ENCODE measurements at regions not wholly inside any gene's neighbourhood (a gene's known extent, or its start where the extent isn't known, plus 50 kb on each side); places are given as distances from the start of the nearest gene placed in this dataset.

DNA sequence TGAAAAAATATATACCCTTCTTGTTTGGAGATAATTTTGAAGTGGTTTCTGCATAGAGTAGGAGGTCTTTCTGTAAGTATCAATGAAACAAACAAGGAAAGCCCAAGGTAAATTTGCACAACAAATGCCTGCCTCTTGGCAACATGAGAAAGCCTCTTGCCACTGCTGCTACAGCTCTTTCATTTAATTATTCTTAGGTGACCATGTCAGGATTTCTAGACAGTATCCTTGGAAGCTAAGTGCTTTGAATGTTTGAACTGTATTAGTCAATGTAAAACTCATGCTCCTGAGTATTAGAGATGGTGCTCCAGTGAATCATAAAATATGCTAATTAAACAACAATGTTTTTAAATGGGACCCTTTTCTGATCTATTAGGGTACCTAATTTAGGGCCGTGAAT is 81.2 kb upstream of the ITGB1 start:
- WGBS: no CpG with 5 or more reads among the region's 1 CpG
- H3K9me3 ChIP-seq (ENCODE audit: control insufficient read depth, low read length): no peaks in the 10 kb centered on the region
- no peak overlapping the region for H3K4me2 ChIP-seq (ENCODE audit: low read length, poor library complexity, severe bottlenecking)
- H3K4me1 ChIP-seq (ENCODE audit: control insufficient read depth, insufficient read depth, low read depth, low read length): peaks cover 1% of the 10 kb centered on the region
- H2AFZ ChIP-seq (ENCODE audit: low read depth, low read length): no peak overlapping the region
- no peak overlapping the region for H3K9ac ChIP-seq (ENCODE audit: low read length)
- H3K36me3 ChIP-seq (ENCODE audit: control insufficient read depth in 1 of 2, insufficient read depth in 2 of 2, low read depth in 1 of 2, low read length in 2 of 2): no peaks in the 10 kb centered on the region
- H4K91ac ChIP-seq (ENCODE audit: low read length): no peak overlapping the region
- no peak overlapping the region for H2AK5ac ChIP-seq (ENCODE audit: low read length, severe bottlenecking)
- no peak overlapping the region for H3K4me3 ChIP-seq (ENCODE audit: insufficient read depth in 1 of 2, low read depth in 1 of 2, low read length in 2 of 2)
- H3K27me3 ChIP-seq (ENCODE audit: control insufficient read depth in 1 of 2, insufficient read depth in 1 of 2, low read length in 2 of 2): no peaks in the 10 kb centered on the region
- H3K27ac ChIP-seq (ENCODE audit: low read length, poor library complexity, severe bottlenecking): no peak overlapping the region
- H2BK12ac ChIP-seq (ENCODE audit: low read length in 2 of 2): no peak overlapping the region
- H3K14ac ChIP-seq (ENCODE audit: low read length in 2 of 2): no peak overlapping the region
- H4K8ac ChIP-seq (ENCODE audit: low read length): no peak overlapping the region
- no peak overlapping the region for H3K18ac ChIP-seq (ENCODE audit: low read depth in 1 of 2, low read length in 2 of 2)
- DNase-seq: no peak
- no peak overlapping the region for H3K4ac ChIP-seq (ENCODE audit: low read depth in 1 of 2, low read length in 2 of 2)
- H2BK120ac ChIP-seq (ENCODE audit: low read depth, low read length): no peak overlapping the region
- no peak overlapping the region for H3K23ac ChIP-seq (ENCODE audit: low read length in 2 of 2)
- H2BK5ac ChIP-seq (ENCODE audit: low read depth, low read length, poor library complexity, severe bottlenecking): no peak overlapping the region
- no peaks in the 10 kb centered on the region for H3K79me1 ChIP-seq (replicated peaks; ENCODE audit: low read length, poor library complexity, severe bottlenecking)
- H2BK15ac ChIP-seq (ENCODE audit: low read depth, poor library complexity, severe bottlenecking): no peak overlapping the region

DNA sequence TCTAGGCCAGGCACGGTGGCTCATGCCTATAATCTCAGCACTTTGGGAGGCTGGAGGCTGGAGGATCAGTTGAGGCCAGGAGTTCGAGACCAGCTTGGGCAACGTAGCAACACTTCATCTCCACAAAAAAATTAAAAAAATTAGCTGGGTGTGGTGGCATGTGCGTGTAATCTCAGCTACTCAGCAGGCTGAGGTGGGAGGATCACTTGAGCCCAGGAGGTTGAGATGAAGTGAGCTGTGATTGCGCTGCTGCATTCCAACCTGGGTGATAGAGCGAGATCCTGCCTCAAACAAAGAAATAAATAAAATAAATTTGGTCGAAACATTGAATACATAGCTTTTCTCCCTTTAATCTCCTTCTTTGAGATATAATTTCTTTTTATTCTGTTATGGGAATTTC is 80.6 kb upstream of the ITGB1 start:
- H3K27ac ChIP-seq (ENCODE audit: low read length, poor library complexity, severe bottlenecking): no peak overlapping the region
- no peak overlapping the region for H2AFZ ChIP-seq (ENCODE audit: low read depth, low read length)
- H2BK15ac ChIP-seq (ENCODE audit: low read depth, poor library complexity, severe bottlenecking): no peak overlapping the region
- no peak overlapping the region for H2AK5ac ChIP-seq (ENCODE audit: low read length, severe bottlenecking)
- H3K9me3 ChIP-seq (ENCODE audit: control insufficient read depth, low read length): no peaks in the 10 kb centered on the region
- H3K4me1 ChIP-seq (ENCODE audit: control insufficient read depth, insufficient read depth, low read depth, low read length): peaks cover 1% of the 10 kb centered on the region
- H3K14ac ChIP-seq (ENCODE audit: low read length in 2 of 2): no peak overlapping the region
- H3K27me3 ChIP-seq (ENCODE audit: control insufficient read depth in 1 of 2, insufficient read depth in 1 of 2, low read length in 2 of 2): no peaks in the 10 kb centered on the region
- no peak for DNase-seq
- WGBS: 100% methylated on average over 1 of the region's 7 CpGs
- H3K4ac ChIP-seq (ENCODE audit: low read depth in 1 of 2, low read length in 2 of 2): no peak overlapping the region
- no peak overlapping the region for H3K9ac ChIP-seq (ENCODE audit: low read length)
- H2BK5ac ChIP-seq (ENCODE audit: low read depth, low read length, poor library complexity, severe bottlenecking): no peak overlapping the region
- no peak overlapping the region for H3K23ac ChIP-seq (ENCODE audit: low read length in 2 of 2)
- no peak overlapping the region for H3K4me2 ChIP-seq (ENCODE audit: low read length, poor library complexity, severe bottlenecking)
- no peak overlapping the region for H3K18ac ChIP-seq (ENCODE audit: low read depth in 1 of 2, low read length in 2 of 2)
- no peak overlapping the region for H3K4me3 ChIP-seq (ENCODE audit: insufficient read depth in 1 of 2, low read depth in 1 of 2, low read length in 2 of 2)
- H3K79me1 ChIP-seq (replicated peaks; ENCODE audit: low read length, poor library complexity, severe bottlenecking): no peaks in the 10 kb centered on the region
- no peak overlapping the region for H4K91ac ChIP-seq (ENCODE audit: low read length)
- no peak overlapping the region for H4K8ac ChIP-seq (ENCODE audit: low read length)
- H3K36me3 ChIP-seq (ENCODE audit: control insufficient read depth in 1 of 2, insufficient read depth in 2 of 2, low read depth in 1 of 2, low read length in 2 of 2): no peaks in the 10 kb centered on the region
- H2BK120ac ChIP-seq (ENCODE audit: low read depth, low read length): no peak overlapping the region
- no peak overlapping the region for H2BK12ac ChIP-seq (ENCODE audit: low read length in 2 of 2)

DNA sequence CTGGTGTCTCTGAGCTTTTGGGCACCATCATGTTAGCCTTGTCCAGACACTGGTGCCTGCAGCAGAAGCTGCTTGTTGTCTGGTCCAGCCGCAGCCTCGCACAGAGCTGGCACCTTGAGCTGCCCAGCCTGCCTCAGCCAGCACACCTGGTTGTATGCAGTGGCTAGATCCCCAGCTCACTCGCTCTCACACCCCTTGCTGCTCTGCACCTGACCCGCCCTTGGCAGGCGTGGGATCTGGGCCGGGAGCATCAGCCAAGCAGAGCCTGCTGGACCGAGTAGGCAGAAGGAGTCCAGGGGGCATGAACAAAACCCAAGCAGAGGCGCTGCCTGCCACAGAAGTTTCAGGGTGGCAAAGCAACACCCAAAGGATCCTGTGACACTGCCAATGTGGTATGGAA is 79.7 kb upstream of the ITGB1 start:
- H2BK12ac ChIP-seq (ENCODE audit: low read length in 2 of 2): no peak overlapping the region
- no peak overlapping the region for H4K91ac ChIP-seq (ENCODE audit: low read length)
- H3K27me3 ChIP-seq (ENCODE audit: control insufficient read depth in 1 of 2, insufficient read depth in 1 of 2, low read length in 2 of 2): no peaks in the 10 kb centered on the region
- no peak overlapping the region for H3K14ac ChIP-seq (ENCODE audit: low read length in 2 of 2)
- H4K8ac ChIP-seq (ENCODE audit: low read length): no peak overlapping the region
- no peak overlapping the region for H3K4me3 ChIP-seq (ENCODE audit: insufficient read depth in 1 of 2, low read depth in 1 of 2, low read length in 2 of 2)
- no peak overlapping the region for H3K4ac ChIP-seq (ENCODE audit: low read depth in 1 of 2, low read length in 2 of 2)
- 94% methylated on average over 8 of the region's 8 CpGs for WGBS
- H2BK5ac ChIP-seq (ENCODE audit: low read depth, low read length, poor library complexity, severe bottlenecking): no peak overlapping the region
- H3K9ac ChIP-seq (ENCODE audit: low read length): no peak overlapping the region
- no peak overlapping the region for H2BK15ac ChIP-seq (ENCODE audit: low read depth, poor library complexity, severe bottlenecking)
- H3K4me1 ChIP-seq (ENCODE audit: control insufficient read depth, insufficient read depth, low read depth, low read length): peaks cover 1% of the 10 kb centered on the region
- no peak overlapping the region for H3K23ac ChIP-seq (ENCODE audit: low read length in 2 of 2)
- no peak overlapping the region for H3K27ac ChIP-seq (ENCODE audit: low read length, poor library complexity, severe bottlenecking)
- no peaks in the 10 kb centered on the region for H3K9me3 ChIP-seq (ENCODE audit: control insufficient read depth, low read length)
- DNase-seq: no peak
- H3K79me1 ChIP-seq (replicated peaks; ENCODE audit: low read length, poor library complexity, severe bottlenecking): no peaks in the 10 kb centered on the region
- H2BK120ac ChIP-seq (ENCODE audit: low read depth, low read length): no peak overlapping the region
- H3K4me2 ChIP-seq (ENCODE audit: low read length, poor library complexity, severe bottlenecking): no peak overlapping the region
- H3K36me3 ChIP-seq (ENCODE audit: control insufficient read depth in 1 of 2, insufficient read depth in 2 of 2, low read depth in 1 of 2, low read length in 2 of 2): no peaks in the 10 kb centered on the region
- no peak overlapping the region for H2AK5ac ChIP-seq (ENCODE audit: low read length, severe bottlenecking)
- no peak overlapping the region for H2AFZ ChIP-seq (ENCODE audit: low read depth, low read length)
- H3K18ac ChIP-seq (ENCODE audit: low read depth in 1 of 2, low read length in 2 of 2): no peak overlapping the region

DNA sequence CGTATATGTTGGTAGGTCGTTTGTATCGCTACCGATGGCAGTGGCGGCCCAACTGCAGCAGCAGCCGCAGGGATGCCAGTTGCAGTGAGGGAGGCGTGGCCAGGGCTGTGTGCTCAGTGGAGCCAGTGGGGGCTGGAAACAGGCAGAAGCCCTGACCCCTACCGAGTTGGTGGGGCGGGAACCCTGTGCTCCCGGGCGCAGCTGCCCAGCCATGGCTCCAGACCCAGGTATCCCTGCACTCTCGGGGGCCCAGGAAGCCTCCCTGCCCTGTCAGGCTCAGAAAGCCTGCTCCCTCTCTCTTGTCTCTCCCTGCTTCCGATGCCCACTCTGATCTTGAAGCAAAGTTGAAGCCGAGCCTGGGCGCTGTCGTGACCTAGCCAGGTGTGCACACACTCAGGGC is 78.6 kb upstream of the ITGB1 start:
- Histone ChIP-seq H2AFZ (ENCODE audit: low read depth, low read length) (no peak overlapping the region), H3K27ac (ENCODE audit: low read length, poor library complexity, severe bottlenecking) (no peak overlapping the region), H3K4me3 (ENCODE audit: insufficient read depth in 1 of 2, low read depth in 1 of 2, low read length in 2 of 2) (no peak overlapping the region), H3K4me2 (ENCODE audit: low read length, poor library complexity, severe bottlenecking) (no peak overlapping the region), H3K18ac (ENCODE audit: low read depth in 1 of 2, low read length in 2 of 2) (no peak overlapping the region), H3K9ac (ENCODE audit: low read length) (no peak overlapping the region), H3K4ac (ENCODE audit: low read depth in 1 of 2, low read length in 2 of 2) (no peak overlapping the region), H3K79me1 (replicated peaks; ENCODE audit: low read length, poor library complexity, severe bottlenecking) (no peaks in the 10 kb centered on the region), H2BK12ac (ENCODE audit: low read length in 2 of 2) (no peak overlapping the region), H4K8ac (ENCODE audit: low read length) (no peak overlapping the region), H2BK5ac (ENCODE audit: low read depth, low read length, poor library complexity, severe bottlenecking) (no peak overlapping the region), H3K23ac (ENCODE audit: low read length in 2 of 2) (no peak overlapping the region), H3K36me3 (ENCODE audit: control insufficient read depth in 1 of 2, insufficient read depth in 2 of 2, low read depth in 1 of 2, low read length in 2 of 2) (no peaks in the 10 kb centered on the region), H4K91ac (ENCODE audit: low read length) (no peak overlapping the region), H3K4me1 (ENCODE audit: control insufficient read depth, insufficient read depth, low read depth, low read length) (no peaks in the 10 kb centered on the region), H2BK15ac (ENCODE audit: low read depth, poor library complexity, severe bottlenecking) (no peak overlapping the region), H2AK5ac (ENCODE audit: low read length, severe bottlenecking) (no peak overlapping the region), H2BK120ac (ENCODE audit: low read depth, low read length) (no peak overlapping the region), H3K27me3 (ENCODE audit: control insufficient read depth in 1 of 2, insufficient read depth in 1 of 2, low read length in 2 of 2) (no peaks in the 10 kb centered on the region), H3K14ac (ENCODE audit: low read length in 2 of 2) (no peak overlapping the region), H3K9me3 (ENCODE audit: control insufficient read depth, low read length) (no peaks in the 10 kb centered on the region)
- WGBS: 88% methylated on average over 16 of the region's 16 CpGs
- DNase-seq: no peak

Measured in mesenchymal stem cell (in vitro differentiated cells and primary cell).